Neural cell (in vitro differentiated cells): ENCODE measurements at regions not wholly inside any gene's neighbourhood (a gene's known extent, or its start where the extent isn't known, plus 50 kb on each side); places are given as distances from the start of the nearest gene placed in this dataset.

ENCODE experiments used
- EP300 ChIP-seq: fragments of 450-650 bp; conservative IDR thresholded peaks from 2 replicates; pipeline ENCODE4 v1.6.1; 2014; ENCODE audit warnings: antibody characterized with exemption, mild to moderate bottlenecking, moderate library complexity; ENCODE audit not compliant: poor library complexity, severe bottlenecking
- POLR2AphosphoS5 ChIP-seq: IDR thresholded peaks from 2 replicates; pipeline ENCODE4 v1.6.1; 2012
- TF ChIP-seq, protein P1 (sequence below): fragments of 450-650 bp; IDR thresholded peaks from 2 replicates; pipeline ENCODE4 v1.5.1; 2014; ENCODE audit warnings: antibody characterized with exemption, mild to moderate bottlenecking, moderate library complexity; ENCODE audit not compliant: poor library complexity, severe bottlenecking
- TF ChIP-seq, protein P2 (sequence below): IDR thresholded peaks from 2 replicates; pipeline ENCODE4 v1.6.1; 2012; ENCODE audit warnings: borderline replicate concordance

DNA sequence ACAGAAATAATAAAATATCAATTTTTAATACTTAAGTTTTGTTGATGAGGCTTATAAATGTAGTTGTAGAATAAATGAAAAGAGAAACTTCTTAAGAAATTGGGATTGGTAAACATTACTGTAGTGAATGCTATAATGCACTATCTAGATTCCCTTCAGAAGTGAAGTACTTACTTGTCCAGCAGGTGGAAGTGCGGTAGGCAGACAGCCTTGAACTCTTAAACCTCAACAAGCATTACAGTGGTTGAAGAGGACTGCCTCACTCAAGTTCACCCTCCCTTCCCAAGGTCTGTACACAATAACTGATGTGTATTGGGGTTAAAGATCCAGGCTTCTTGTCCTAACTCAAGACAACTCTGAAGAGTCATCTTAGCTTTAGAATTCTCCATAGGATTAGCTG is 931.0 kb upstream of the LRRTM1 start:
- TF ChIP-seq, protein P1, sequence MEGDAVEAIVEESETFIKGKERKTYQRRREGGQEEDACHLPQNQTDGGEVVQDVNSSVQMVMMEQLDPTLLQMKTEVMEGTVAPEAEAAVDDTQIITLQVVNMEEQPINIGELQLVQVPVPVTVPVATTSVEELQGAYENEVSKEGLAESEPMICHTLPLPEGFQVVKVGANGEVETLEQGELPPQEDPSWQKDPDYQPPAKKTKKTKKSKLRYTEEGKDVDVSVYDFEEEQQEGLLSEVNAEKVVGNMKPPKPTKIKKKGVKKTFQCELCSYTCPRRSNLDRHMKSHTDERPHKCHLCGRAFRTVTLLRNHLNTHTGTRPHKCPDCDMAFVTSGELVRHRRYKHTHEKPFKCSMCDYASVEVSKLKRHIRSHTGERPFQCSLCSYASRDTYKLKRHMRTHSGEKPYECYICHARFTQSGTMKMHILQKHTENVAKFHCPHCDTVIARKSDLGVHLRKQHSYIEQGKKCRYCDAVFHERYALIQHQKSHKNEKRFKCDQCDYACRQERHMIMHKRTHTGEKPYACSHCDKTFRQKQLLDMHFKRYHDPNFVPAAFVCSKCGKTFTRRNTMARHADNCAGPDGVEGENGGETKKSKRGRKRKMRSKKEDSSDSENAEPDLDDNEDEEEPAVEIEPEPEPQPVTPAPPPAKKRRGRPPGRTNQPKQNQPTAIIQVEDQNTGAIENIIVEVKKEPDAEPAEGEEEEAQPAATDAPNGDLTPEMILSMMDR: no peak
- no peak for TF ChIP-seq EP300
- TF ChIP-seq, protein P2, sequence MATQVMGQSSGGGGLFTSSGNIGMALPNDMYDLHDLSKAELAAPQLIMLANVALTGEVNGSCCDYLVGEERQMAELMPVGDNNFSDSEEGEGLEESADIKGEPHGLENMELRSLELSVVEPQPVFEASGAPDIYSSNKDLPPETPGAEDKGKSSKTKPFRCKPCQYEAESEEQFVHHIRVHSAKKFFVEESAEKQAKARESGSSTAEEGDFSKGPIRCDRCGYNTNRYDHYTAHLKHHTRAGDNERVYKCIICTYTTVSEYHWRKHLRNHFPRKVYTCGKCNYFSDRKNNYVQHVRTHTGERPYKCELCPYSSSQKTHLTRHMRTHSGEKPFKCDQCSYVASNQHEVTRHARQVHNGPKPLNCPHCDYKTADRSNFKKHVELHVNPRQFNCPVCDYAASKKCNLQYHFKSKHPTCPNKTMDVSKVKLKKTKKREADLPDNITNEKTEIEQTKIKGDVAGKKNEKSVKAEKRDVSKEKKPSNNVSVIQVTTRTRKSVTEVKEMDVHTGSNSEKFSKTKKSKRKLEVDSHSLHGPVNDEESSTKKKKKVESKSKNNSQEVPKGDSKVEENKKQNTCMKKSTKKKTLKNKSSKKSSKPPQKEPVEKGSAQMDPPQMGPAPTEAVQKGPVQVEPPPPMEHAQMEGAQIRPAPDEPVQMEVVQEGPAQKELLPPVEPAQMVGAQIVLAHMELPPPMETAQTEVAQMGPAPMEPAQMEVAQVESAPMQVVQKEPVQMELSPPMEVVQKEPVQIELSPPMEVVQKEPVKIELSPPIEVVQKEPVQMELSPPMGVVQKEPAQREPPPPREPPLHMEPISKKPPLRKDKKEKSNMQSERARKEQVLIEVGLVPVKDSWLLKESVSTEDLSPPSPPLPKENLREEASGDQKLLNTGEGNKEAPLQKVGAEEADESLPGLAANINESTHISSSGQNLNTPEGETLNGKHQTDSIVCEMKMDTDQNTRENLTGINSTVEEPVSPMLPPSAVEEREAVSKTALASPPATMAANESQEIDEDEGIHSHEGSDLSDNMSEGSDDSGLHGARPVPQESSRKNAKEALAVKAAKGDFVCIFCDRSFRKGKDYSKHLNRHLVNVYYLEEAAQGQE: no peak
- no peak for TF ChIP-seq POLR2AphosphoS5
